ENCODE measurements at regions not wholly inside any gene's neighbourhood (a gene's known extent, or its start where the extent isn't known, plus 50 kb on each side); places are given as distances from the start of the nearest gene placed in this dataset.

- Mint-ChIP-seq H3K4me3 (no peak overlapping the region), H3K36me3 (no peaks in the 10 kb centered on the region), H3K9me3 (no peaks in the 10 kb centered on the region), H3K4me1 (no peaks in the 10 kb centered on the region), H3K27ac (no peak overlapping the region), H3K27me3 (peaks cover 10% of the 10 kb centered on the region)
- CTCF ChIA-PET: interaction anchor here (1.0 kb wide), 1 partner anchor 10 kb away, joined by 4 read pairs; no protein-coding TSS in a partner anchor
- no peak for DNase-seq
Observed at GRCh38 chr6:163942790-163943189, 528.3 kb downstream of the QKI start.

DNA sequence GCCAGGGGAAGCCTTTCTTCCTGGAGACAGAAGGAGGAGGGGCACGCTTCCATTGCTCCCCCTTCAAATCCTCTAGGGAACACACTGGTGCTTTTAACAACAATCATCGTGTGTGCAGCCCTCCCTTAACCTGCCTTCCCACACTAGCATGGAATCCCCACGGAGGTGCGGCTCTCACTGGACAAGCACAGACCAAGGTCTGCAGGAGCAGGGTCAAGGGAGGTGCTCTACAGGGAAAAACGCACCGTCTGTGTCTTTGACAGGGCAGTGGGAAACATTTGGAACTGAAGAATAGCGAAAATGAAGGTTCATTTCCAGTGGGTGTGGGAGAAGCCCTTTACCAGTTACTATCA, 527.1 kb downstream of the QKI start:
- Mint-ChIP-seq H3K4me1 (no peaks in the 10 kb centered on the region), H3K27ac (no peak overlapping the region), H3K4me3 (no peak overlapping the region), H3K9me3 (no peaks in the 10 kb centered on the region), H3K36me3 (no peaks in the 10 kb centered on the region), H3K27me3 (peaks cover 10% of the 10 kb centered on the region)
- CTCF ChIA-PET: no interaction called here
- DNase-seq: no peak

- no peaks in the 10 kb centered on the region for H3K36me3 Mint-ChIP-seq
- H3K27ac Mint-ChIP-seq: no peak overlapping the region
- CTCF ChIA-PET: no interaction called here
- H3K9me3 Mint-ChIP-seq: no peaks in the 10 kb centered on the region
- DNase-seq: no peak
- no peaks in the 10 kb centered on the region for H3K4me1 Mint-ChIP-seq
- H3K4me3 Mint-ChIP-seq: no peak overlapping the region
- peaks cover 10% of the 10 kb centered on the region for H3K27me3 Mint-ChIP-seq
Observed at GRCh38 chr6:163940705-163941623, 526.4 kb downstream of the QKI start.

- H3K36me3 Mint-ChIP-seq: no peaks in the 10 kb centered on the region
- no peaks in the 10 kb centered on the region for H3K27me3 Mint-ChIP-seq
- no peak overlapping the region for H3K4me3 Mint-ChIP-seq
- no peak for DNase-seq
- no peaks in the 10 kb centered on the region for H3K9me3 Mint-ChIP-seq
- H3K27ac Mint-ChIP-seq: no peak overlapping the region
- CTCF ChIA-PET: no interaction called here
- no peaks in the 10 kb centered on the region for H3K4me1 Mint-ChIP-seq
Observed at GRCh38 chr6:163937071-163937470, 522.6 kb downstream of the QKI start.

DNA sequence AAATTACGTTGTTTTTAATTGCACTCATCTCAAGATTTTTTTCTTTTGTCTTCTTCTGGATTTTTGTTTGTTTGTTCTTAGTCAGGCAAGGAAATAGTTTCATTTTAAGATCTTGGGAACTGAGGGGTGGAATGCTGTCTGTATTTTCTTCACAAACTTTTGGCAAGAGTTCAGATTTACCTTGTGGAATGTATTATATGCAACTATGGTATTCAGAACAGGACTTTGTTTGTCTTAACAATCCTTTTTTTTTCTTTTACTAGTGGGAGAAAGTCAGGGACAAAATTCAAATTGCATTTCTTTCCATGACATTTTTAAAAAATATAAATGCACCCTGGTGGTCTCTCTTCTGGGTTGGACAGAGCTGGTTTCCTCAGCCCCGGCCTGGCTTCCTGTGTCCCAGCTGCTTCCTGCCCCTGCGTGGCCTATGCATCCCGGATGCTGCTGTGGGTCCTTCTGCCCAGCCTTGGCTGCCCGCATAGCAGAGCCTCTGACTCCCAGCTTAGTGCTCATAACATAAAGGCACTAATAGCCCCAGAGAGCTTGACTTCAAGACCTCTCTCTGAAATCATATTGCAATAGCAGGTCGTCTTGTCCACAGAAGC, 520.7 kb downstream of the QKI start:
- no peak overlapping the region for H3K27ac Mint-ChIP-seq
- no peak for DNase-seq
- H3K36me3 Mint-ChIP-seq: no peaks in the 10 kb centered on the region
- H3K4me1 Mint-ChIP-seq: no peaks in the 10 kb centered on the region
- H3K27me3 Mint-ChIP-seq: no peaks in the 10 kb centered on the region
- no peaks in the 10 kb centered on the region for H3K9me3 Mint-ChIP-seq
- CTCF ChIA-PET: no interaction called here
- H3K4me3 Mint-ChIP-seq: no peak overlapping the region

- H3K27me3 Mint-ChIP-seq: no peaks in the 10 kb centered on the region
- H3K27ac Mint-ChIP-seq: no peak overlapping the region
- H3K4me3 Mint-ChIP-seq: no peak overlapping the region
- no peaks in the 10 kb centered on the region for H3K36me3 Mint-ChIP-seq
- no peaks in the 10 kb centered on the region for H3K9me3 Mint-ChIP-seq
- CTCF ChIA-PET: no interaction called here
- no peak for DNase-seq
- no peaks in the 10 kb centered on the region for H3K4me1 Mint-ChIP-seq
Observed at GRCh38 chr6:163930012-163930411, 515.5 kb downstream of the QKI start.

DNA sequence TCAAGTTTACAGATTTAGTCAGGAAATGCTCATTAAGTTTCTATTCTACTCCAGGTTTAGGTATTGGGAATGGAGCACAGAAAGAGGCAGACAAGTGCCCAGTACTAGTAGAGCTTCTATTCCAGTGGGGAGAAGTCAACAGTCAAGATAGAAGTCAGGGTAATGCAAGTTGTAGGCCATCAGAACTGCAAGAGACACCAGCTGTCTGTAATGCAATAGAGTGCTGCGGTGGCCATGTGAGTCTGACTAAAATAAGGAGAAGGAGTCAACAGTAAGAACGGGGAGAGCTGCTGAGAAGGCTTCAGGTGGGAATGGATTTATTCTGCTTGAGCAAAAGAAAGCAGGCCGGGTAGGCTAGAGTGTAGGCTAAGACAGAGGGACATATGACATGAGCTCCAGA, 515.0 kb downstream of the QKI start:
- H3K27ac Mint-ChIP-seq: no peak overlapping the region
- H3K4me1 Mint-ChIP-seq: no peaks in the 10 kb centered on the region
- H3K4me3 Mint-ChIP-seq: no peak overlapping the region
- no peaks in the 10 kb centered on the region for H3K36me3 Mint-ChIP-seq
- H3K9me3 Mint-ChIP-seq: no peaks in the 10 kb centered on the region
- DNase-seq: no peak
- no peaks in the 10 kb centered on the region for H3K27me3 Mint-ChIP-seq
- CTCF ChIA-PET: no interaction called here

GRCh38 chr6:163926642-163927041, 512.1 kb downstream of the QKI start:
- CTCF ChIA-PET: no interaction called here
- H3K36me3 Mint-ChIP-seq: no peaks in the 10 kb centered on the region
- H3K27me3 Mint-ChIP-seq: no peaks in the 10 kb centered on the region
- no peaks in the 10 kb centered on the region for H3K4me1 Mint-ChIP-seq
- H3K27ac Mint-ChIP-seq: no peak overlapping the region
- DNase-seq: no peak
- H3K4me3 Mint-ChIP-seq: no peak overlapping the region
- peaks cover 2% of the 10 kb centered on the region for H3K9me3 Mint-ChIP-seq

DNA sequence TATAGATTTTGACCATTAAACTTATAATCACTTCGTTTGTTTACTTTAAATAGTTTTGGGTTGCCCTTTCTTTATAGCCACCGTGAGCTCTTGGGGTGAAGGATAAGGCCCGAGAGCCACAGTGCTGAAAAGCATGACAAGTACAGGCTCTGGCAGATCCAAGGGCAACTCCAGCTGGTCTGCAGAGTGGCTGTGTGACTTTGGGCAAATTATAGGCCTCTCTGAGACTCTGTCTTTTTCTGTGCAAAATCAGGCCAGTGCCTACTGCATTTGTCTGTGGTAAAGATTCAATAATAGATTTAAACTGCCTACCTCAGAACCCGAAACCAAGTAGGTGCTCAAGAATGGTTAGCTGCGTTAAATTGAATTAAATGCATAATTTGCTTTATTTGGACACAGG, 511.3 kb downstream of the QKI start:
- H3K4me3 Mint-ChIP-seq: no peak overlapping the region
- no peaks in the 10 kb centered on the region for H3K36me3 Mint-ChIP-seq
- H3K27ac Mint-ChIP-seq: no peak overlapping the region
- H3K27me3 Mint-ChIP-seq: no peaks in the 10 kb centered on the region
- no peaks in the 10 kb centered on the region for H3K4me1 Mint-ChIP-seq
- H3K9me3 Mint-ChIP-seq: peaks cover 2% of the 10 kb centered on the region
- CTCF ChIA-PET: no interaction called here
- DNase-seq: no peak

DNA sequence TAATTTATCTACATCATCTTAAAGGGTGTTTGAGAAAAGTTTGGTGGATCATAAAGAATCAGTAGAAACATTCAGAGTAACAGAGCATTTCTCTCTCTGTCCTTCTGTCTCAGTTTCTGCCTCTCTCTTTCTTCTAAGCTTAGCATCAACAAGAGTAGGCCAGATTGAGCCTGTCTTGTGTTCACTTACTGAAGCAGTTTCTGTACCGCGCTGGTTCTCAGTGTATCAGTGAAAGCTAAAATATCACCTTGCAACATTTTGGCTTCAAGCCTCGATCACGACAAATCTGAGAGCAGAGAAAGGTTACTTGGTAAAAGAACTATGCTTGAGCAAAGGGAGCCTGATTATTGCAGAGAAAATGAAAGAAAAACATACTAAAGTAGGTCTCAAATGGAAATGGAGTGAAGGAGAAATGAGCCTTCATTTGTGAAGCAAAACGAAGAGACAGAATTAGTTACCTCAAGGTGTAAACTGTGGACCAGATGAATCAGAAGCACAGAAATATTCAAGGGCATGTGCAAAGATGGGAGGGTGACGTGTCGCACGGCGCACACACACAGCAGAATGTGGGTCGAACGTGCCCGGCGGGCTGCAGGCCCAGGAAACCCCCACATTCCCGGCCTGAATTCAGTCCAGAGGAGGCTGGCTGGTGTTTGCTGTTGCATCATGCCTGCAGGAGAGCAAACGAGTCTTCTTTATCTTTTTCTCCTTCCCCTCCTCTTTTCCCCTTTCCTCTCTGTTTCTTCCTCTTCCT, 509.3 kb downstream of the QKI start:
- H3K4me3 Mint-ChIP-seq: no peak overlapping the region
- no peak for DNase-seq
- no peak overlapping the region for H3K27ac Mint-ChIP-seq
- CTCF ChIA-PET: interaction anchor here (0.7 kb wide), 1 partner anchor 35 kb away, joined by 3 read pairs; no protein-coding TSS in a partner anchor
- no peaks in the 10 kb centered on the region for H3K27me3 Mint-ChIP-seq
- H3K9me3 Mint-ChIP-seq: peaks cover 2% of the 10 kb centered on the region
- no peaks in the 10 kb centered on the region for H3K36me3 Mint-ChIP-seq
- no peaks in the 10 kb centered on the region for H3K4me1 Mint-ChIP-seq

GRCh38 chr6:163922562-163922961, 508.0 kb downstream of the QKI start:
- H3K4me1 Mint-ChIP-seq: no peaks in the 10 kb centered on the region
- no peaks in the 10 kb centered on the region for H3K27me3 Mint-ChIP-seq
- no peaks in the 10 kb centered on the region for H3K36me3 Mint-ChIP-seq
- H3K9me3 Mint-ChIP-seq: peaks cover 2% of the 10 kb centered on the region
- DNase-seq: no peak
- no peak overlapping the region for H3K4me3 Mint-ChIP-seq
- CTCF ChIA-PET: interaction anchor here (0.6 kb wide), 1 partner anchor 1233 kb away, joined by 3 read pairs; no protein-coding TSS in a partner anchor
- no peak overlapping the region for H3K27ac Mint-ChIP-seq

- CTCF ChIA-PET: no interaction called here
- Mint-ChIP-seq H3K36me3 (no peaks in the 10 kb centered on the region), H3K27ac (no peak overlapping the region), H3K4me1 (no peaks in the 10 kb centered on the region), H3K9me3 (peaks cover 2% of the 10 kb centered on the region), H3K4me3 (no peak overlapping the region), H3K27me3 (no peaks in the 10 kb centered on the region)
- DNase-seq: no peak
Observed at GRCh38 chr6:163919652-163920051, 505.1 kb downstream of the QKI start.

DNA sequence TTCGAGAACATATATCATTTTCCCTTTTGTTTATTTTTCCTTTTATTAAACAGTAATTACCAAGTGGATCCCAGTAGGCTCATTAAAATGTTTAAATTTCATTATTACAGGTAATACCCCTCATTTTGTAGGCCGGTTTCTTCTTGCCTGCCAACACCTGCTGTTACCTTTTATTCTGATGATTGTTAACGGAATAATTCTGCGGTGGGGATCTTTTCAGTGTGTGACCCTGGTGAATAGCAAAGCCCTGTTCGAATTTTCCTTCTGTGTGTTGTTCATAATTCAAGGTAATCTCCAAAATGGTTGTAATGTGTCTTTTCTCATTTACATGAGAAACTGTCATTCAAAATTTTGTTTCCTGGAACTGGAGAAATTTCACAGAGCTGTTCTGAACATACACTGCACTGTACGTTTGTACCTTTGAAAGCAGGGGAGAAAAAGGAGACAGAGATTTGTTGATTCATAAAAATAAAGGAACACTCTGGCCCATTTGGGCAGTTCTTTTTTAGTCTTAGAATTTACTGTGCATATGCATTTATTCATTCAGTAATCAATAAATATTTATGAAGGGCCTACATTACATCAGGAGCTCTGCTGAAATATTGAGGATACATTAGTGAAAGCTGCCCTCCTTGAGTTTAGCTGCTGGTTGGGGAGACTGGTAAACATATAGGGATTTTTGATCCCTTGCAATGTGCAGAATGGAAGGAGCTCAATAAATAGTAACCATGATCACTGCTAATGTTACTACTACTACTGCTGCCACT, 502.0 kb downstream of the QKI start:
- Mint-ChIP-seq H3K36me3 (no peaks in the 10 kb centered on the region), H3K27me3 (no peaks in the 10 kb centered on the region), H3K27ac (no peak overlapping the region), H3K4me3 (no peak overlapping the region), H3K4me1 (no peaks in the 10 kb centered on the region), H3K9me3 (no peaks in the 10 kb centered on the region)
- CTCF ChIA-PET: no interaction called here
- DNase-seq: no peak

- Mint-ChIP-seq H3K9me3 (no peaks in the 10 kb centered on the region), H3K4me1 (no peaks in the 10 kb centered on the region), H3K36me3 (no peaks in the 10 kb centered on the region), H3K27me3 (peaks cover 4% of the 10 kb centered on the region), H3K27ac (no peak overlapping the region), H3K4me3 (no peak overlapping the region)
- DNase-seq: no peak
- CTCF ChIA-PET: no interaction called here
Observed at GRCh38 chr6:163915131-163915530, 500.6 kb downstream of the QKI start.

Measured in activated naive CD4-positive, alpha-beta T cell treated with anti-CD3 and anti-CD28 coated beads, Interleukin-2, amount 10 ng/mL, durations not matched to agents 7 days and 5 days (primary cell).